ENCODE measurements at regions not wholly inside any gene's neighbourhood (a gene's known extent, or its start where the extent isn't known, plus 50 kb on each side); places are given as distances from the start of the nearest gene placed in this dataset.

DNA sequence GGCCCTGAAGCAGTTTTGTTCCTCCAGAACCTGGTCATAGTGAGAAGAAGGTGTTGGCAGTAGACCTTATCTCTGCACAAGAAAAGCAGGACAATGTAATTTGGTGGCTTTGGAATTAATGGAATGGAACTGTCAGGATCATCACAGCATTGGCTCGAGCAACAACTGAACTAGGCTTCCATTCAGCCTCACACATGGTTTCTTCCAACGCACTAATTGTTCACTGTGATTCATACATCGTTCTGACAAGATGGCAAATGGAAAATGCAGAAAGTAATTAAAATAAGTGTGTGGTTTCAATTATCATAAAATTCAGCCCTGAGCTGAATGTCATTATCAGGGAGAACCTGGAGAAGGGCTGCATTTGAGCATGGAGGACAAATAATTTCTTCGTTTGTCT lies 80.6 kb downstream of the MFSD1 start:
- Mint-ChIP-seq H3K27ac (no peak overlapping the region), H3K36me3 (ENCODE audit: low read depth) (no peaks in the 10 kb centered on the region), H3K9me3 (peaks cover 10% of the 10 kb centered on the region), H3K27me3 (no peaks in the 10 kb centered on the region), H3K4me3 (no peak overlapping the region), H3K4me1 (ENCODE audit: low read depth) (no peaks in the 10 kb centered on the region)

DNA sequence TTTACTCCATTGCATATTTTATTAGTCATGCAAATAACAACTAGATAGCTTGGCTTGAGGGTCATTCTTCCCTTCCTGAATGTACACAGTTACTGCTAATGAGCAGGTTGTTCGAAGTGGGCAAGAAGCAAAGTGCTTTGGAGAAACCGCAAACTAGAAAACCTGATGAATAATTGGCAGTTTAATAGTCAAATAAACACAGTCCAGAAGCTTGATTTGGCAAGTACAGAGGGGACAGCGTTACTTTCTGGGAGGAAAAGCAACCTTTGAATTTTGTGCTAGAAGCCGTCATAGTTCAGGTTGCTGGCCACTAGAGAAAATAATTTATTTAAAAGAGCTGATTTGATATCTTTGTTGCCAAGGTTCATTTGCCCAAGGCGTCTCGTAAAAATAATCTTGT lies 94.9 kb downstream of the MFSD1 start:
- Mint-ChIP-seq H3K4me3 (no peak overlapping the region), H3K27me3 (no peaks in the 10 kb centered on the region), H3K9me3 (no peaks in the 10 kb centered on the region), H3K27ac (no peak overlapping the region), H3K36me3 (ENCODE audit: low read depth) (no peaks in the 10 kb centered on the region), H3K4me1 (ENCODE audit: low read depth) (no peaks in the 10 kb centered on the region)

DNA sequence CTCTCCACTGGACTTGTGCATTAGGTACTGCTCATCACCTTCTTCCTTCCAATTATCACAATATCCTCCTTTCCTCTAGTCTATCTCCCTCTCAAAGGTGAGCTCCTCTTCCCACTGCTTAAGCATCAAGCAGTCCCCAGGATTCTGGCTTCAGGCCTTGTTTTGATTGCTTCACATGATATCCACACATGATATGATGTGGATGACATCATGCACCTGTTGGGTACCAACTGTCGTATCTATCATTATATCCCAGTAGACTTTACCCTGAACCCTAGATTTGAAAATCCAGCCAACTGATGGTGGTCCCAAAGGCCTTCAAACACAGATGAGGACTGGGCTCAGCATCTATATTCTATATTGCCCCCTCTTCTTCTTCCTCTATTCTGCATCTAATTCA lies 104.9 kb downstream of the MFSD1 start:
- Mint-ChIP-seq H3K27ac (no peak overlapping the region), H3K4me1 (ENCODE audit: low read depth) (no peaks in the 10 kb centered on the region), H3K4me3 (no peak overlapping the region), H3K36me3 (ENCODE audit: low read depth) (no peaks in the 10 kb centered on the region), H3K9me3 (no peaks in the 10 kb centered on the region), H3K27me3 (no peaks in the 10 kb centered on the region)

DNA sequence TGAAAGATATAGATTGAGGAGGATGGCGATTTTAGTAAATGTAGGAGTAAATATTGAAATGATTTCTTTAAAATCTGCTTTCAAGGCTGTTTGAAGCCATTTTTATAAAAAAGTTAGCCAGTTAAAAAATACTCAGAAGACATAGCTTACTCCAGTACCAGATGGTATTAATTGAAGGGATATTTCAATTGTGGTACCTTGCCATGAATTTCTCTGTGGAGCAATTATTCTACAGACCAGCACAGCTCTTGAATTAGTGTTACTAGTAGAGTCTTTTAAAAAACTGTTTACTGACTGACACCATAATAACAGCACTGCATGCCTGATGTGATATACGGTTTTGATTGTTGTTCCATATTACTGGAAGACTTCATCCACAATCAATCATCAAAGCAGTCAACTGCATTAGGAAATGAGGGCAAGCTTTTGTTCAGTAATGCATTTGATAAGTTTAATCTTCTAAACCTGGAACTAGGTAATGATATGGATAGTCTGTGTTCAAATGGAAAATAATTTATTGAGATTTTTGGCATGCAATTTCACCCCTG lies 106.4 kb downstream of the MFSD1 start:
- Mint-ChIP-seq H3K9me3 (no peaks in the 10 kb centered on the region), H3K27ac (no peak overlapping the region), H3K4me3 (no peak overlapping the region), H3K4me1 (ENCODE audit: low read depth) (no peaks in the 10 kb centered on the region), H3K36me3 (ENCODE audit: low read depth) (no peaks in the 10 kb centered on the region), H3K27me3 (no peaks in the 10 kb centered on the region)

DNA sequence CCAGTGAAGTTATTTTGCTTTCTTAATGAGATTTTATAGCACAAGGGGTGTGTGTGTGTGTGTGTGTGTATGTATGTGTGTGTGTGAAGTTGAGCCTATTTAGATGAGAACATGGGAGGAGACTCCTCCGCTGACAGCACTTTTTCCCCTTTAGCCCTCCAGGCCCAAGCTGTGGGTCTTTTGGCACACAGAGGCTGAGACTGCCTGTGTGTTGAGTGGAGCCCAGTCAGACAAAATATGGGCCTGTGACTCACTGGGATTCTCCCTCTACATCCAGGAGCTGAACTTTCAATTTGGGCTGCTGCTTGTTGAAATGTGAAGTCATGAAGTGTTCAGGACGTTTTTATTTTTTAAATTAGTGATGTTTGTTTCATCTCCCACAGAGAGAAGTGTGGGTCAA lies 108.0 kb downstream of the MFSD1 start:
- Mint-ChIP-seq H3K36me3 (ENCODE audit: low read depth) (no peaks in the 10 kb centered on the region), H3K27me3 (no peaks in the 10 kb centered on the region), H3K4me3 (no peak overlapping the region), H3K27ac (no peak overlapping the region), H3K9me3 (no peaks in the 10 kb centered on the region), H3K4me1 (ENCODE audit: low read depth) (no peaks in the 10 kb centered on the region)

DNA sequence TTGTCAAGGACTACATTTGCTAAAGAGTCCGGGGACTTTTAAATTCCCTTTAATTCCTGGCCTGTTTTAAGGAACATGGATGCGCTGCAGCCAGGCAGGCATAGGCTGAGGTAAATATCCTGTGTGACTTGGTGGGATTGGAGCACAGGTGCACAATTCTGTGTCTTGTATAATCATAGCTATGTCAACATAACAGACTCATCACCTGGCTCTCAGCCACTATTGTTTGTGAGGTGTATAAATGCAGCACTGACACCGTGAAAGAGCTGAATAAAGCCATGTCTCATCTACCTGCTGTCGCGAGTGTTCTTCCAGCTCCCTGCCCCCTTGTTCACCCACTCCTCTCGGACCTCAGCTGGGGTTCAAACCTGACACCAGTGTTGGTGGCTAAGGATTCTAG lies 109.7 kb downstream of the MFSD1 start:
- no peak overlapping the region for H3K4me3 Mint-ChIP-seq
- H3K27me3 Mint-ChIP-seq: no peaks in the 10 kb centered on the region
- H3K36me3 Mint-ChIP-seq (ENCODE audit: low read depth): no peaks in the 10 kb centered on the region
- H3K4me1 Mint-ChIP-seq (ENCODE audit: low read depth): no peaks in the 10 kb centered on the region
- no peak overlapping the region for H3K27ac Mint-ChIP-seq
- H3K9me3 Mint-ChIP-seq: no peaks in the 10 kb centered on the region

DNA sequence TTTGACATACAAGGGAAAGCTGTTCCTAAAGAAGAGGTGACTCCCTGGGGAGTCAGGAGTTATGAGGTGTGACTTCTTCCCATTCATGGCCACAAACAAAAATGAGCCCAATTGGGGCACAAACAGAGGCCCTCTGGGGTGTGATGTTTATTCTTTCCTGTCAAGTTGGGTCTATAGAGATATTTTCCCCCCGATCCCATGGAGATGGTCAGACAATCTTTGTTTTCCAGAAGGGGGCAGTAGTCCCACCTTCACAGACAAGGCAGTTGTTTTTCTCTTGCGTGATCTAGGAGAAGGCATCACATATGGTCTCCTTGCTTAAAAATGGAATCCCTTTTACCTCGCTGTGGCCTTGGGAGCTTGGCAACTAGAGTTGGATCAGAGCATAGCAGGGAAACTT lies 110.3 kb downstream of the MFSD1 start:
- no peaks in the 10 kb centered on the region for H3K27me3 Mint-ChIP-seq
- H3K36me3 Mint-ChIP-seq (ENCODE audit: low read depth): no peaks in the 10 kb centered on the region
- H3K4me1 Mint-ChIP-seq (ENCODE audit: low read depth): no peaks in the 10 kb centered on the region
- no peak overlapping the region for H3K4me3 Mint-ChIP-seq
- H3K27ac Mint-ChIP-seq: no peak overlapping the region
- H3K9me3 Mint-ChIP-seq: no peaks in the 10 kb centered on the region

DNA sequence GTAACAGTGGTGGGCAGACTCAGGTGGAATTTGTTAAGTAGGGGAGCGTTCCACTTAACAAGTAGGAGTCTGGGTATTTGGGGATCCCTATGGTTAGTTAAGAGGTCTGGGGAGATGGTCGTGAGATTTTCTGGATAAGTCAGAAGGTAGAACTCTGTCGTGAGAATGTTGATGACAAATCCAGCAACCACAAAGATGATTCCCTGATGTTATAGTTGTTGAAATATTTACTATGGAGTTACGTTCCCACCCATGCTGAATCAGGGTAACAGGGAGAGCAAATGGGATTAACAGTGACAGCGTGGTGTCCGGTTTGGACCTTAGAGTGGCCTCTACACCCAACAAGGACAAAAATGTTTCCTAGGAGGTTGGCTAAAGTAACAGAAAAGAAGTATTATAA lies 110.8 kb downstream of the MFSD1 start:
- Mint-ChIP-seq H3K4me3 (no peak overlapping the region), H3K4me1 (ENCODE audit: low read depth) (no peaks in the 10 kb centered on the region), H3K27ac (no peak overlapping the region)

DNA sequence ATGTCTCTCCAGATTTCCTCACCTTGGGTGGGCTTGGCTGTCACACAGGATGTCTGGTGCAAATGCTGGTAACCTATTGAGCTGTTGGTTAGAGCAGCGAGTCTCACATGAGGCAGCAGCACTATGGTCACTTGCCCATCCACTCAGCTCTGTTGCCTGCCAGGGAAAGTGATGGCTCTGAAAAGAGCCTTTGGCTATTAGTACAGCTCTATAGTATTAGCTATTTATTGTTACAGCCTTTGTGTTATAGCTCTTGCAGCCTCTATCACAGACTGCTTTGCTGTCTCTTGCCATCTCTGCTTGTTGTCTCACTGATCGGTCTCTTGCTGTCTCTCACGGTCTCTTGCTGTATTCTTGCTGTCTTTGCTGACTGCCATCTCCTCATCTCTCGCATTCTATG lies 114.3 kb downstream of the MFSD1 start:
- Mint-ChIP-seq H3K27ac (no peak overlapping the region), H3K4me3 (no peak overlapping the region), H3K36me3 (ENCODE audit: low read depth) (no peaks in the 10 kb centered on the region), H3K27me3 (no peaks in the 10 kb centered on the region), H3K9me3 (no peaks in the 10 kb centered on the region), H3K4me1 (ENCODE audit: low read depth) (no peaks in the 10 kb centered on the region)

More for the DNA sequence above, 110.8 kb downstream of the MFSD1 start:
- Mint-ChIP-seq H3K9me3 (no peaks in the 10 kb centered on the region), H3K36me3 (ENCODE audit: low read depth) (no peaks in the 10 kb centered on the region), H3K27me3 (no peaks in the 10 kb centered on the region)

DNA sequence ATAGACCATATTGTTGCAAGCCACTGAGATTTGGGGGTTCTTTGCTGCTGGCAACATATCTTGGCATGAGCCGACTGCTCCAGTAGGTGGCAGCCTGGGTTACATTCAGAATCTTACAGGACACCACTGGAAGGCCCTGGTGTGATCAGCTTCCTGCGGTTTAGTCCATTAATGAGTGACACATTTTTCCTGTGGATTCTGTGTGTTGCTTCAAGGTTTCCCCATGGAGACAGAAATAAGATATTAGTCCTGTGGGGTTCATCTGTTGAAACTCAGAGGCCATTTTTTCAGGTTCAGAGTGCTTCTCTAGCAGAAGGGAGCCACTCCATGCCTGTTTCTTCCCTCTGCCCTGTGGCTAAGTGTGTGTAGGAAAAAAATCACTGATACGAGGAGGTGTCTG lies 116.2 kb downstream of the MFSD1 start:
- H3K4me3 Mint-ChIP-seq: no peak overlapping the region
- H3K27me3 Mint-ChIP-seq: no peaks in the 10 kb centered on the region
- H3K27ac Mint-ChIP-seq: no peak overlapping the region
- H3K36me3 Mint-ChIP-seq (ENCODE audit: low read depth): no peaks in the 10 kb centered on the region
- H3K9me3 Mint-ChIP-seq: no peaks in the 10 kb centered on the region
- H3K4me1 Mint-ChIP-seq (ENCODE audit: low read depth): no peaks in the 10 kb centered on the region

DNA sequence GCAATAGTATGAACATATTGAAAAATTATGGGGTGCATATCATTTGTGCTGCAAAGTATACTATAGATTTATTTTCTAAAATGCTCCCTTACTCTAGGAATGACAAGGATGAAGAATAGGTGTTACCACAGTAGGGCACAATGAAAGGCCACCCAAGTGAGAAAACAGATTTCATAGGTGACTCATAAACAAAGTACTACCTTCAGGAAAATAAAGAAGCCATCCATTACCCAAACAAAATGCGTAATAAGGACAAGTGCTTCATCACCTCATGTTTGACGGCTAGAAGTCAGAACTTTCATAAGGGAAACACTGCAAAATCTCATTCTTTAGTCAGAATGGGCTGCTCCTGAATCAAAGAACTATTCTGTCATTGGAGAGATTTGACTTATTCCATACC lies 116.6 kb downstream of the MFSD1 start:
- no peak overlapping the region for H3K27ac Mint-ChIP-seq
- no peaks in the 10 kb centered on the region for H3K27me3 Mint-ChIP-seq
- no peaks in the 10 kb centered on the region for H3K36me3 Mint-ChIP-seq (ENCODE audit: low read depth)
- H3K4me3 Mint-ChIP-seq: no peak overlapping the region
- H3K9me3 Mint-ChIP-seq: no peaks in the 10 kb centered on the region
- no peaks in the 10 kb centered on the region for H3K4me1 Mint-ChIP-seq (ENCODE audit: low read depth)

DNA sequence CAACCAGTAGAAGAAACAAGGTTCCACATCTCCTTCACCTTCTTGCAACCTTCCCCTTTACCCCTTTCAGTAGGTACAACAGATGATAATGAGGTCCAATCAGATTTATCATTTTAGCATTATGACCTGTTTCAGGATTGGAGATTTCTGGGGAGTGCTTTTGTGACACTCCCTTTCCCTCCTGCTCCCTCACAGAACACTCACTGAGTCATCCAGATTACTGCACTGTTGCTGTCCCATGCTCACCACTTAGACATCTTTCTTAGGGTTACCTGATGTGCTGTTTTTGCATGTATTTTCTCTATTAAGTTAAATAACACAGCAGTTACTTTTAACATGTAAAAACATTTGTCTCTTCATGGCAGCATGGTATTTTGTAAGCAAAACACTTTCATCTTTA lies 118.5 kb downstream of the MFSD1 start:
- Mint-ChIP-seq H3K4me3 (no peak overlapping the region), H3K36me3 (ENCODE audit: low read depth) (no peaks in the 10 kb centered on the region), H3K4me1 (ENCODE audit: low read depth) (no peaks in the 10 kb centered on the region), H3K27ac (no peak overlapping the region), H3K27me3 (peaks cover 3% of the 10 kb centered on the region), H3K9me3 (no peaks in the 10 kb centered on the region)

DNA sequence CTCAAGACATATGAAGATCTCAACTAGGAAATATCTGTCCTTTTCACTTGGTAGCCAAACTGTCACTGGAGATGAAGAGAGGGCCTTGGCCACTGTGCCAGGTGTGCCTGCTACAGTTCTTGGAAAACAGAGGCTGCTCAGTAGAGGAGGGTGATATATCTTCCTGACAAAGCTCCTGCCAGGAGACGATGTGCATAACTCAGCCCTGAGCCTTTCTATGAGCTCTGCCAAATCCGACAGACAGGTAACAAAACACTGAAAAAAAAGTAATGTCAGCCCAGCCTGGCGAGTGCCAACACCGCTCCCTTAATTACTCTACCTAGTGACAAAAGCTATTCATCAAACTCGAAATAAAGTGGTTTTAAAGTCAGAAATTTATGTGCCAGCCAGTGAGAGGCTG lies 123.2 kb downstream of the MFSD1 start:
- Mint-ChIP-seq H3K9me3 (peaks cover 4% of the 10 kb centered on the region), H3K27ac (no peak overlapping the region), H3K36me3 (ENCODE audit: low read depth) (no peaks in the 10 kb centered on the region), H3K4me1 (ENCODE audit: low read depth) (no peaks in the 10 kb centered on the region), H3K4me3 (no peak overlapping the region), H3K27me3 (peaks cover 9% of the 10 kb centered on the region)

DNA sequence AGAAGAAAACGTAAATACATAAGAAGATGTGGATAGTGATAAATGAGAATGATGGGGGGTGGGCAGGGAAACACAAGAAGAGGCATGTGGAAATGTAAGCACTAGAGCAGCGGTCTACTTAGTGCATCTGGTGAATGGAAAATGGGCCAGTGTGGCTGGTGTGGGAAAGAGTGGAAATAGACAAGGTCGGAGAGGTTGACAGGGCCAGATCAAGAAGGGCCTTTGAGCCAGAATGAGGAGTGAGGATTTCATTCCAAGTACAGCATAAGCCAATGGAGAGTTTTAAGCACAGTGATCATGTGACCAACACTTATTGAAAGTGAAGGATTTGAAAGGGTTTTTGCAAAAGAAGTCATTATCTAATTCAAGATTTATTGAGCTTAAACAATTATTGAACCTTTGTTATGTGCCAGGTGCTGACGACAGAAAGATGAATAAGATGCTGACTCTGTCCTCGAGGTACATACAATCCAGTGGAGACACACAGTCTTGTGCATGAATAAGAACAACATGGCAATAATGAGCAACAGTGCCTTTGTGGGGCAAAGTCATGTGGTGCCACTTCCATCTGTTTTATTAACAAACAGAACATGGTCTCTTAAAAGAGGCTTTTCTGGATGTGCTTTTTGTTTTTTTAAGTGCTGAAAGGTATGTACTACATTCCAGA lies 124.1 kb downstream of the MFSD1 start:
- peaks cover 9% of the 10 kb centered on the region for H3K27me3 Mint-ChIP-seq
- H3K9me3 Mint-ChIP-seq: peaks cover 4% of the 10 kb centered on the region
- H3K4me3 Mint-ChIP-seq: no peak overlapping the region
- H3K36me3 Mint-ChIP-seq (ENCODE audit: low read depth): no peaks in the 10 kb centered on the region
- no peaks in the 10 kb centered on the region for H3K4me1 Mint-ChIP-seq (ENCODE audit: low read depth)
- H3K27ac Mint-ChIP-seq: no peak overlapping the region

DNA sequence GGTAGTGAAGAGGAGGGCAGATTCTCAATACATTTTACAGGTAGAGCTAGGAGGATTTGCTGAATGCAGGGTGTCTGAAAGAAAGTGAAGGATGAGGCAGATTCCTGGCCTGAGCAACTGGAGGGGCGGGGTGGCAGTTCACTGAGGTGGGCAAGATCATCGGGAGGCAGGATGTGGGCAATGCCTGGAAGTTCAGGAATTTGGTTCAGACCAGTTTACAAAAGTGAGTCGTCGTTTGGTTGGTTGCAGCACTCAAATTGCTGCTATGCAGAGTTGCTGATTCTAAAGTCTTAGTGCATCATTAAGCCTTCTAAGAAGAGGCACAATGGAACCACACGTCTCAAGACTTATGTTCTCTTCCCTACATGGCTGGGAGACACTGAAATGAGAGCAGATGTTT lies 134.0 kb downstream of the MFSD1 start:
- Mint-ChIP-seq H3K9me3 (peaks cover 29% of the 10 kb centered on the region), H3K36me3 (ENCODE audit: low read depth) (no peaks in the 10 kb centered on the region), H3K27ac (no peak overlapping the region), H3K4me3 (no peak overlapping the region), H3K4me1 (ENCODE audit: low read depth) (no peaks in the 10 kb centered on the region), H3K27me3 (peaks cover 16% of the 10 kb centered on the region)

DNA sequence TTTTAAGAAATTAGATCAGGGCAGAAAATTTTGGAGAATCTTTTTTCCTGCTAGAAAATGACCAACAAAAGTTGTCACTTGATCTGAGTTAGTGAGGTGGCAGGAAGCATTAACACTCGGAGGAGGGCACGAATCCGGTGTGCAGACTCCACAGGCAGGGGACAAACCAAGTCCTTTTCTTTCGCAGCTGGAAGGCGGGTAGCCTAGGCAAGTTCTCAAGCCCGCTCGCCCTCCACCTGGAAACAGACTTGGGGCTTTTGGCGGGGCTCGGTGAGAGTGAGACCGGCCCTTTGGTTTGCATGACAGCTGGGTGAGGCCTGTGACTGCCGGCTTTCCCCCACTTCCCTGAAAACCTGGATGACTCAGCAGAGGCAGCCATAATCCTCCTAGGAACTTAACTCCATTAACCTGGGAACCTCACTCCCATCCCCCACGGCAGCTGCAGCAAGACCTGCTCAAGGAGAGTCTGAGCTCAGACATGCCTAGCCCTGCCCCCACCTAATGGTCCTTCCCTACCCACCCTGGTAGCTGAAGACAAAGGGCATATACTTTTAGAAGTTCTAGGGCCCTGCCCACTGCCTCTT lies 134.8 kb downstream of the MFSD1 start:
- Mint-ChIP-seq H3K36me3 (ENCODE audit: low read depth) (no peaks in the 10 kb centered on the region), H3K27ac (no peak overlapping the region), H3K4me3 (no peak overlapping the region), H3K4me1 (ENCODE audit: low read depth) (no peaks in the 10 kb centered on the region), H3K9me3 (peaks cover 29% of the 10 kb centered on the region), H3K27me3 (peaks cover 16% of the 10 kb centered on the region)
